Activated CD4-positive, alpha-beta T cell treated with anti-CD3 and anti-CD28 coated beads, Interleukin-2, amount 10 ng/mL, durations not matched to agents 7 days and 5 days (primary cell): ENCODE measurements at regions not wholly inside any gene's neighbourhood (a gene's known extent, or its start where the extent isn't known, plus 50 kb on each side); places are given as distances from the start of the nearest gene placed in this dataset.
A peak's percentile ranks its signal among the peaks of the same experiment; 100 is the strongest.

Source experiments
- CTCF ChIA-PET: fragments of 350-600 bp; sonication (Branson Sonifier 250); formaldehyde crosslinking; loops from one replicate; lab custom pipeline; 2021; ENCODE audit warnings: antibody characterized with exemption; lab: Charles Lee
- POLR2A ChIA-PET: fragments of 350-600 bp; sonication (Branson Sonifier 250); formaldehyde crosslinking; loops from one replicate; lab custom pipeline; 2021; ENCODE audit warnings: antibody characterized with exemption; lab: Charles Lee
- DNase-seq: peaks from one replicate; pipeline ENCODE4 v3.0.0-alpha.2; 2020
- H3K27ac Mint-ChIP-seq: one replicate; pipeline ENCODE4 v1.8.0; 2021; ENCODE audit warnings: mild to moderate bottlenecking, moderate library complexity, mixed read lengths
- H3K27me3 Mint-ChIP-seq: one replicate; pipeline ENCODE4 v1.8.0; 2021; ENCODE audit warnings: mixed read lengths
- H3K36me3 Mint-ChIP-seq: one replicate; pipeline ENCODE4 v1.8.0; 2021; ENCODE audit warnings: low read depth, mixed read lengths
- H3K4me1 Mint-ChIP-seq: one replicate; pipeline ENCODE4 v1.8.0; 2021; ENCODE audit warnings: mixed read lengths
- H3K4me3 Mint-ChIP-seq: one replicate; pipeline ENCODE4 v1.8.0; 2021; ENCODE audit warnings: mild to moderate bottlenecking, moderate library complexity, mixed read lengths
- H3K9me3 Mint-ChIP-seq: one replicate; pipeline ENCODE4 v1.8.0; 2021; ENCODE audit warnings: mixed read lengths

- H3K4me3 Mint-ChIP-seq: no peak overlapping the region
- H3K4me1 Mint-ChIP-seq: no peaks in the 10 kb centered on the region
- ChIA-PET CTCF (no interaction called here), POLR2A (no interaction called here)
- H3K27ac Mint-ChIP-seq: no peak overlapping the region
- no peak for DNase-seq
- no peaks in the 10 kb centered on the region for H3K9me3 Mint-ChIP-seq
- H3K36me3 Mint-ChIP-seq: no peaks in the 10 kb centered on the region
- H3K27me3 Mint-ChIP-seq: peaks cover 14% of the 10 kb centered on the region
Observed at GRCh38 chr5:58276431-58276830, 183.5 kb downstream of the PLK2 start.

GRCh38 chr5:58275516-58275915 is 184.4 kb downstream of the PLK2 start:
- Mint-ChIP-seq H3K27me3 (peaks cover 14% of the 10 kb centered on the region), H3K4me3 (no peak overlapping the region), H3K4me1 (no peaks in the 10 kb centered on the region), H3K36me3 (no peaks in the 10 kb centered on the region), H3K9me3 (no peaks in the 10 kb centered on the region), H3K27ac (no peak overlapping the region)
- no peak for DNase-seq
- POLR2A ChIA-PET: no interaction called here
- CTCF ChIA-PET: no interaction called here

GRCh38 chr5:58274191-58274590 is 185.7 kb downstream of the PLK2 start:
- Mint-ChIP-seq H3K27me3 (peaks cover 9% of the 10 kb centered on the region), H3K36me3 (no peaks in the 10 kb centered on the region), H3K27ac (no peak overlapping the region), H3K4me1 (no peaks in the 10 kb centered on the region), H3K4me3 (no peak overlapping the region), H3K9me3 (no peaks in the 10 kb centered on the region)
- POLR2A ChIA-PET: no interaction called here
- no peak for DNase-seq
- CTCF ChIA-PET: interaction anchor here (0.6 kb wide), 1 partner anchor 40 kb away, joined by 6 read pairs; no protein-coding TSS in a partner anchor

- H3K27me3 Mint-ChIP-seq: peaks cover 9% of the 10 kb centered on the region
- H3K27ac Mint-ChIP-seq: peak overlapping the region; percentile 38
- no peak for DNase-seq
- H3K4me1 Mint-ChIP-seq: no peaks in the 10 kb centered on the region
- H3K9me3 Mint-ChIP-seq: no peaks in the 10 kb centered on the region
- CTCF ChIA-PET: interaction anchor here (0.6 kb wide), 1 partner anchor 39 kb away, joined by 6 read pairs; no protein-coding TSS in a partner anchor
- no peak overlapping the region for H3K4me3 Mint-ChIP-seq
- POLR2A ChIA-PET: no interaction called here
- H3K36me3 Mint-ChIP-seq: no peaks in the 10 kb centered on the region
Observed at GRCh38 chr5:58273711-58274110, 186.2 kb downstream of the PLK2 start.

- H3K36me3 Mint-ChIP-seq: no peaks in the 10 kb centered on the region
- ChIA-PET CTCF (no interaction called here), POLR2A (no interaction called here)
- no peak overlapping the region for H3K27ac Mint-ChIP-seq
- no peaks in the 10 kb centered on the region for H3K4me1 Mint-ChIP-seq
- peaks cover 7% of the 10 kb centered on the region for H3K27me3 Mint-ChIP-seq
- H3K9me3 Mint-ChIP-seq: no peaks in the 10 kb centered on the region
- H3K4me3 Mint-ChIP-seq: no peak overlapping the region
- DNase-seq: no peak
Observed at GRCh38 chr5:58268268-58268667, 191.6 kb downstream of the PLK2 start.

- Mint-ChIP-seq H3K4me1 (no peaks in the 10 kb centered on the region), H3K4me3 (no peak overlapping the region), H3K36me3 (no peaks in the 10 kb centered on the region), H3K9me3 (no peaks in the 10 kb centered on the region), H3K27ac (no peak overlapping the region), H3K27me3 (peaks cover 3% of the 10 kb centered on the region)
- ChIA-PET CTCF (no interaction called here), POLR2A (no interaction called here)
- no peak for DNase-seq
Observed at GRCh38 chr5:58266402-58266801, 193.5 kb downstream of the PLK2 start.

GRCh38 chr5:58265246-58265930 is 194.5 kb downstream of the PLK2 start:
- Mint-ChIP-seq H3K27me3 (peaks cover 3% of the 10 kb centered on the region), H3K4me3 (no peak overlapping the region), H3K4me1 (no peaks in the 10 kb centered on the region), H3K27ac (no peak overlapping the region), H3K36me3 (no peaks in the 10 kb centered on the region), H3K9me3 (no peaks in the 10 kb centered on the region)
- ChIA-PET POLR2A (no interaction called here), CTCF (no interaction called here)
- DNase-seq: no peak

- ChIA-PET CTCF (no interaction called here), POLR2A (no interaction called here)
- H3K4me1 Mint-ChIP-seq: no peaks in the 10 kb centered on the region
- peaks cover 3% of the 10 kb centered on the region for H3K27me3 Mint-ChIP-seq
- no peak for DNase-seq
- no peaks in the 10 kb centered on the region for H3K9me3 Mint-ChIP-seq
- H3K36me3 Mint-ChIP-seq: no peaks in the 10 kb centered on the region
- H3K27ac Mint-ChIP-seq: no peak overlapping the region
- no peak overlapping the region for H3K4me3 Mint-ChIP-seq
Observed at GRCh38 chr5:58264276-58264675, 195.6 kb downstream of the PLK2 start.

GRCh38 chr5:58263296-58263695 is 196.6 kb downstream of the PLK2 start:
- ChIA-PET CTCF (no interaction called here), POLR2A (no interaction called here)
- Mint-ChIP-seq H3K27ac (no peak overlapping the region), H3K4me1 (no peaks in the 10 kb centered on the region), H3K9me3 (no peaks in the 10 kb centered on the region), H3K4me3 (no peak overlapping the region), H3K27me3 (peaks cover 3% of the 10 kb centered on the region), H3K36me3 (no peaks in the 10 kb centered on the region)
- no peak for DNase-seq

GRCh38 chr5:58262226-58262625 is 197.7 kb downstream of the PLK2 start:
- Mint-ChIP-seq H3K4me3 (no peak overlapping the region), H3K36me3 (no peaks in the 10 kb centered on the region), H3K27me3 (peaks cover 3% of the 10 kb centered on the region), H3K9me3 (no peaks in the 10 kb centered on the region), H3K27ac (no peak overlapping the region), H3K4me1 (no peaks in the 10 kb centered on the region)
- DNase-seq: no peak
- POLR2A ChIA-PET: no interaction called here
- CTCF ChIA-PET: no interaction called here

GRCh38 chr5:58261605-58262004 is 198.3 kb downstream of the PLK2 start:
- DNase-seq: no peak
- no peaks in the 10 kb centered on the region for H3K36me3 Mint-ChIP-seq
- H3K9me3 Mint-ChIP-seq: no peaks in the 10 kb centered on the region
- CTCF ChIA-PET: no interaction called here
- no peak overlapping the region for H3K27ac Mint-ChIP-seq
- H3K27me3 Mint-ChIP-seq: peaks cover 3% of the 10 kb centered on the region
- H3K4me1 Mint-ChIP-seq: no peaks in the 10 kb centered on the region
- POLR2A ChIA-PET: no interaction called here
- no peak overlapping the region for H3K4me3 Mint-ChIP-seq

- no peaks in the 10 kb centered on the region for H3K36me3 Mint-ChIP-seq
- CTCF ChIA-PET: interaction anchor here (0.6 to 0.7 kb wide), 2 partner anchors 899 to 1072 kb away, joined by 3 to 4 read pairs; no protein-coding TSS in a partner anchor
- H3K27me3 Mint-ChIP-seq: peaks cover 1% of the 10 kb centered on the region
Observed at GRCh38 chr5:58260243-58260642, 199.6 kb downstream of the PLK2 start.

GRCh38 chr5:58259685-58260152 is 200.2 kb downstream of the PLK2 start:
- ChIA-PET CTCF (interaction anchor here (0.6 kb wide), 1 partner anchor 898 kb away, joined by 3 read pairs; no protein-coding TSS in a partner anchor), POLR2A (no interaction called here)
- Mint-ChIP-seq H3K27ac (no peak overlapping the region), H3K27me3 (no peaks in the 10 kb centered on the region), H3K4me3 (no peak overlapping the region), H3K4me1 (no peaks in the 10 kb centered on the region), H3K36me3 (no peaks in the 10 kb centered on the region), H3K9me3 (no peaks in the 10 kb centered on the region)
- no peak for DNase-seq

More at GRCh38 chr5:58260243-58260642, 199.6 kb downstream of the PLK2 start:
- H3K4me1 Mint-ChIP-seq: no peaks in the 10 kb centered on the region
- POLR2A ChIA-PET: no interaction called here
- no peaks in the 10 kb centered on the region for H3K9me3 Mint-ChIP-seq
- no peak overlapping the region for H3K27ac Mint-ChIP-seq
- H3K4me3 Mint-ChIP-seq: no peak overlapping the region
- no peak for DNase-seq
